Activated T-cell treated with anti-CD3 and anti-CD28 coated beads for 48 hours (primary cell): ENCODE measurements at regions not wholly inside any gene's neighbourhood (a gene's known extent, or its start where the extent isn't known, plus 50 kb on each side); places are given as distances from the start of the nearest gene placed in this dataset.
A peak's percentile ranks its signal among the peaks of the same experiment; 100 is the strongest.
"Not testable (repeated sequence)": the region's sequence is repeated elsewhere in the genome, so short reads cannot be mapped to it uniquely, and the experiment has no call there.

Experiments used
- DNase-seq: peaks from one replicate; pipeline ENCODE4 v3.0.0-alpha.2; 2020; ENCODE audit warnings: low read depth

GRCh38 chr6:28623242-28623641 lies 97.6 kb downstream of the GPX5 start:
- not testable (repeated sequence) for DNase-seq

GRCh38 chr6:28626386-28626785 lies 100.7 kb downstream of the GPX5 start:
- DNase-seq = not testable (repeated sequence)

GRCh38 chr6:28632326-28632851 lies 106.7 kb downstream of the GPX5 start:
- DNase-seq = no peak

- DNase-seq = no peak
These were observed 107.9 kb downstream of the GPX5 start for GRCh38 chr6:28633445-28634215.

GRCh38 chr6:28634411-28634760 lies 108.7 kb downstream of the GPX5 start:
- no peak for DNase-seq

- no peak for DNase-seq
These were observed 109.3 kb downstream of the GPX5 start for GRCh38 chr6:28634761-28635546.

GRCh38 chr6:28635547-28636158 lies 110.0 kb downstream of the GPX5 start:
- DNase-seq = no peak

GRCh38 chr6:28638787-28639430 lies 113.2 kb downstream of the GPX5 start:
- no peak for DNase-seq

- DNase-seq = not testable (repeated sequence)
These were observed 114.0 kb downstream of the GPX5 start for GRCh38 chr6:28639445-28640290.

GRCh38 chr6:28643017-28643740 lies 117.5 kb downstream of the GPX5 start:
- peak; percentile 50 for DNase-seq

- DNase-seq = no peak
These were observed 121.0 kb downstream of the GPX5 start for GRCh38 chr6:28646650-28647049.

- DNase-seq = peak; percentile 71
These were observed 122.6 kb downstream of the GPX5 start for GRCh38 chr6:28648035-28648877.

GRCh38 chr6:28648878-28649375 lies 123.2 kb downstream of the GPX5 start:
- DNase-seq = no peak

- DNase-seq = no peak
These were observed 125.5 kb downstream of the GPX5 start for GRCh38 chr6:28651161-28651560.

GRCh38 chr6:28653876-28654275 lies 128.2 kb downstream of the GPX5 start:
- DNase-seq = no peak

GRCh38 chr6:28655164-28655563 lies 129.5 kb downstream of the GPX5 start:
- no peak for DNase-seq

- DNase-seq = no peak
These were observed 131.0 kb downstream of the GPX5 start for GRCh38 chr6:28656715-28657114.

GRCh38 chr6:28657381-28657768 lies 131.7 kb downstream of the GPX5 start:
- DNase-seq = no peak

- DNase-seq = peak; percentile 56
These were observed 132.2 kb downstream of the GPX5 start for GRCh38 chr6:28657769-28658465.
